Upper lobe of left lung (tissue), 4 donors: ENCODE measurements at regions not wholly inside any gene's neighbourhood (a gene's known extent, or its start where the extent isn't known, plus 50 kb on each side); places are given as distances from the start of the nearest gene placed in this dataset.

ENCODE experiments used
- POLR2A ChIP-seq, 4 donors: fragments of 450-650 bp; IDR thresholded peaks; one replicate each; pipeline ENCODE4 v1.5.1; 2016 to 2017; ENCODE audit warnings: antibody characterized with exemption in 4 of 4, mild to moderate bottlenecking in 2 of 4
- TF ChIP-seq, protein P1 (sequence below), 6 experiments: fragments of 450-650 bp in 4 of 6; fragments of 200-600 bp in 2 of 6; sonication (generic) in 2 of 6; IDR thresholded peaks; one replicate each; pipeline ENCODE4 v1.5.1; 2016 to 2019; ENCODE audit warnings: antibody characterized with exemption in 6 of 6

- TF ChIP-seq, protein P1, sequence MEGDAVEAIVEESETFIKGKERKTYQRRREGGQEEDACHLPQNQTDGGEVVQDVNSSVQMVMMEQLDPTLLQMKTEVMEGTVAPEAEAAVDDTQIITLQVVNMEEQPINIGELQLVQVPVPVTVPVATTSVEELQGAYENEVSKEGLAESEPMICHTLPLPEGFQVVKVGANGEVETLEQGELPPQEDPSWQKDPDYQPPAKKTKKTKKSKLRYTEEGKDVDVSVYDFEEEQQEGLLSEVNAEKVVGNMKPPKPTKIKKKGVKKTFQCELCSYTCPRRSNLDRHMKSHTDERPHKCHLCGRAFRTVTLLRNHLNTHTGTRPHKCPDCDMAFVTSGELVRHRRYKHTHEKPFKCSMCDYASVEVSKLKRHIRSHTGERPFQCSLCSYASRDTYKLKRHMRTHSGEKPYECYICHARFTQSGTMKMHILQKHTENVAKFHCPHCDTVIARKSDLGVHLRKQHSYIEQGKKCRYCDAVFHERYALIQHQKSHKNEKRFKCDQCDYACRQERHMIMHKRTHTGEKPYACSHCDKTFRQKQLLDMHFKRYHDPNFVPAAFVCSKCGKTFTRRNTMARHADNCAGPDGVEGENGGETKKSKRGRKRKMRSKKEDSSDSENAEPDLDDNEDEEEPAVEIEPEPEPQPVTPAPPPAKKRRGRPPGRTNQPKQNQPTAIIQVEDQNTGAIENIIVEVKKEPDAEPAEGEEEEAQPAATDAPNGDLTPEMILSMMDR (IDR thresholded peaks at IDR 0.05): no peak
- no peak for TF ChIP-seq POLR2A (IDR thresholded peaks at IDR 0.05)
Observed at GRCh38 chrX:96176921-96177320, 507.7 kb upstream of the DIAPH2 start.
